RPMI8226 (cell line): ENCODE measurements at regions not wholly inside any gene's neighbourhood (a gene's known extent, or its start where the extent isn't known, plus 50 kb on each side); places are given as distances from the start of the nearest gene placed in this dataset.

Source experiments
- DNase-seq: peaks from one replicate; pipeline ENCODE4 v3.0.0-alpha.2; 2015

DNA sequence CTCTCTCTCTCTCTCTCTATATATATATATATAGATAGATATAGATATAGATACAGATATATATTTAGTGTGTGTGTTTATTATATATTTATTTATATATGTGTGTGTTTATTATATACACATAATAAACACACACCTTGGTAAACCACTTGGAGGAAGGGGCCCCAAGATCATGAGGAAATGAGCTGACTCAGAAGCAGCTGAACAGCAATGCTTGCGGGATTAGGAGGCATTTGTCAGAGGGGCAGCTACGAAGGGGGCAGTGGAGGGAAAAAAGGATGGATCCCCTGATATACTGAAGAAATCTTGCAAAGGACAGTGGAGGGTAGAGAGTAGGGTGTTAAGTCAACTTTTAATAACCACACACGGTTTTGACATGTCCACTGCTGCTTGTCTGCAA lies 120.0 kb upstream of the SORBS2 start:
- no peak for DNase-seq

DNA sequence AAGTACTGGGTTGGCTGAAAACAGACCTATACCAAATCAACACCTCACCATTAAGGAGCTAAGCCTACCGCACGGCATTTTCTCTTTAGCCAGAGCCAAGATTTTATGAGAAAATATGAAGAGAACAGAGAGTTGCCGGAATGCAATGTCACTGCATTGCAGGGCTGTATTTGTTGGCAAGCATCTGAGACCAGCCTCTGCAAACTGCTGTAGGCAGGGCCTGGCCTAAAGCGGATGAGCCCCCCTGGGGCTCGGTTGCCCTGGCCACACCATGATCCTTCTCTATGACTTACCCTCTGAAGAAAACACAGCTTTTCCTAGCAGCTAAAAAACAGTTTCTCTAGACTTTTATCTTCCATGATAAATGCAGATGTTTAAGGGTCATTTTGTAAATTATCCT lies 120.5 kb upstream of the SORBS2 start:
- DNase-seq = no peak

- no peak for DNase-seq
Measured at GRCh38 chr4:185933078-185933581, 121.1 kb upstream of the SORBS2 start.

- no peak for DNase-seq
Measured at GRCh38 chr4:185936650-185937376, 124.8 kb upstream of the SORBS2 start.

GRCh38 chr4:185938654-185939053 lies 126.7 kb upstream of the SORBS2 start:
- no peak for DNase-seq

- no peak for DNase-seq
Measured at GRCh38 chr4:185941461-185941860, 127.5 kb upstream of the TLR3 start.

DNA sequence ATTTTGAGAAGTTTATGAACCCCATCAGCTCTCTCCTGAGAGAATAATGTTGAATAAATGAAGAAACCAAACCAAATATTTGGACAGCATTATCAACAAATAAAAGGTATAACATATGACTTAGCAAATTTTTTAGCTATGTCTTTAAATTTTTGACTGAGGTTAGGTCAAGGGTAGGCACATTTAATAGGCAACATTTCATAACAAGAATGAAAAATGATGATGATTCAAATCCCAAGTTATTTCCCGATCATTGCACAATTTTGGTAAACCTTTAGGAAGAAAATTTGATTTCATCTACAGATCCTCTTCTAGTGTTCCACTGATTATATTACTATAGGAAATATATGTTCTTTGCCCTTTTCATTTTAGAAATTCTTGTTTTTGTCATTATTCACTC lies 123.7 kb upstream of the TLR3 start:
- no peak for DNase-seq

- DNase-seq = no peak
Measured at GRCh38 chr4:185945906-185946305, 123.0 kb upstream of the TLR3 start.

- DNase-seq = no peak
Measured at GRCh38 chr4:185950891-185951290, 118.1 kb upstream of the TLR3 start.

DNA sequence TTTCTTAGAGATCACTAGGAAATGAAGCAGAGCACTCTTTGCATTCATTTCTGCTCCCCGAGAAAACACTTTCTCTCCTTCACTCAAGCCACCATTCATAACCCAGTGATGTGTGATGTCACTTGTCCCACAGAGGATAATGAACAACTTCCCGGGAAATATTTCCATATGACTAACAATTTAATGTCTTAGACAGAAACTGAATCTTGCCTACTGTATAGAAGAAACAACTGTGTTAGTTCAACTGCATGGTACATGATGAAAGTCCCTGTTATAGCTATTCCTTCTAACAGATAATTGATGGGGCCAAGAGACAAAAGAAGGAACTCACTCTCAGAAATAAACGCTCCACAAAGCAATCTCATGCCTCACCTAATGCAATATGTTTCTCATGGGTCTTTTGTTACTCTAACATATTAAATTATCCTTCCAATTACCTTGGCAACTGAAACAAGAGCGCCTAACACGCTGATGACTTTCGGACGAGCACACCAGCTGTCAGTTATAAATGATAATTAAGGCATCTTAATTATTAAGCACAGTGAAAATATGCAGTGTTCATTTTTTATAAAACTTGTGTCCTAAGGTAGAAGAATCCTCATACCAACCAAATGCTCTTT lies 113.7 kb upstream of the TLR3 start:
- DNase-seq = no peak

DNA sequence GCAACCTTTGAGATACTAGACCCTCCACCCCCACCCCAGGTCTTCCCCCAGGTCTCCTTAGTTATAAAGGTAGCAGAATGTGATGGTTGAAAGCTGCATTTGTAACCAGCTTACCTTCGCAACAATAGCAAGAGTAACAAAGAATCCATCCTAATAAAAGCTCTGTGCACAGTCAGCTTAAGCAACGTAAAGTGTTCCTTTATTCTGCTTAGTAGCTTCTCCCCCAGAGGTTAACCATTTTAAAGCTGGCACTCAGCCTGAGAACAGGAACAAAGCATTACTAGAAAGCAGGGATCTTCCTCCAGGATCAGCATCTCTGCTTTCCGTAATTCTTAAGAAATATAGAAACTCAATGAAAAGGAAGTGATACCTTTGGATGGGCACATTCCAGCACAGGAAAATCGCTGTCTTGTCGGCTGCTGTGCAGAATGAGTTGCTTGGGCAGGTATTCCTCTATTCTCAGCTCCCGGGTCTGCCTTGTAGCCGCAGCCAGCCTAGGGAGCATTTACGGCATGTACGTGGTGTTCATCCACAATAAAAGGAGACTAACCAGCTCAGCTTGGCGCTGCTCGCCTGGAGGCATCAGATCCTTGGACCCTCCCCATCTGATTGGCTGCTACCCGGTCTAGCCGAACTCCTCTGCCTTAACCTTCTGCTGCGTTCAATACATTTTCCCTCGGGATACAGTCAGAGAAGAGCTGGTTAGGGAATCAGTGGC lies 113.0 kb upstream of the TLR3 start:
- DNase-seq = no peak

DNA sequence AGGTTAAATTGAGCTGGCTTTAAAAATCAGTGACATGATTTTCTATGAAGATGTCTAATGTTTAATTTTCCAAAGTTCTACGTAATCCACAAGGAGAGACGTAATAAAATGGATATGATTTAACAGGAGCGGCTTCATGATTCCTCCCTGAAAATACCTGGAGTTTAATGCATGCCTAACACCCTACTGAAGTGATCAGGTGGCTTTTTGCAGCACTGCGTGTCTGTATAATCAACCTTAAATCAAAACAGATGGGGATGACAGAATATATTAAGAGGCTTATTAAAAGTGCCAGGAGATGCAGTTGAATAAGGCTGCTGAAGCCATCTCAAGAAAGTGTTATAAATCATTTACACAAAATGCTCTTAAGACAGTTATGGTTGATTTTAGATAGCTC lies 112.4 kb upstream of the TLR3 start:
- no peak for DNase-seq

- no peak for DNase-seq
Measured at GRCh38 chr4:185958094-185958747, 110.7 kb upstream of the TLR3 start.

GRCh38 chr4:185965426-185966384 lies 103.3 kb upstream of the TLR3 start:
- DNase-seq = peak; percentile 5

- DNase-seq = no peak
Measured at GRCh38 chr4:185966549-185966948, 102.4 kb upstream of the TLR3 start.

DNA sequence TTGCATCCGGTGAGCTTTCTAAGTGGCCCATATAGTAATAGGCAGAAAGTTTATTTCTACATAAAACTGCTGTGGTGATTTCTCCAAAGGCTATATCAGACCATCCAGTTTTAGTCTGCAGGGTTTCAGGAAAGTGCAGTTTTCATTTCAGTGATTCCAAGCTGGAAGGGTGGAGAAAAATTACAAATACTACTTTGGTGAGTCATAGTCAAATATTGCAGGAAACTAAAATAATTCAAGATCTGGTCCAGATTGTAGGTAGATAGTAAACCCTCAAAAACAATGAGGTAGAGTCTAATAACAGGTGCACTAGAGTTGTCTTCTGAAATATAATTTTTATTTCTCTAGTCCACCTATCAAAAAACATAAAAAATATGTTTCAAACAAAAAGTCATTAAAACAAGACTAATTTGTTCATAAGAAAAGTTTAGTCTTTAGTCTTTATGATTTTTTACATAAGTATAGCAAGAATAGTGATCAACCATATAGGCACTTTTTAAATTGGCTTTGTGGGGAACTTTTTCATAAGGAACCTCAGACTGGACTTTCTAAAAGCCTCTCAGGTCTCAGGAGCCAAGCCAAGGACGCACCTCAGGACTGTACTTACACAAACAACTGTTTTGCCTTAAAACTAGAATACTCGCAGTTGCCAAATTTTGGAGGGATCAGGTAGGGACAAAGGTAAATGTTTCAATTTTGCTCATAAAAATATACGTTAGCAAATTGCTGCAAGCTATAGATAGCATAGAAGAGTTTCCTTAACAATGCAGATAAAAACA lies 101.8 kb upstream of the TLR3 start:
- no peak for DNase-seq

DNA sequence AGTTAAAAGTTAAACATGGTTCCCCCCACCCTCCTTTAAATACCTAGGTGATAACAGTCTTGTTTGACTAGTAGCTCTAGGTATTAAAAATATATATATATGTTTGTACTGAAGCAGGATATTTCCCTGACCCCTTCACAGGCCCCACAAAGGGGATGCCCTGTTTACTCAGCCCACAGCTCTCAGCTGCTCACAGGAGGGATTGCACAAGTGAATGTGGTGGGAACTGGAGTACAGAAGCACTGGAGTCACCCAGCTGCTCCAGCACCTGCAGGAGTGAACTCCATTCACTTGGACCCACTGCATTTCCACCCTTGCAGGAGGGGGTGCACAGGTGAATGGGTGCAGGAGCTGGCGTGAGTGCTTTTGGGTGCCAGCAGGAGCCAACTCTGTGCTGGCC lies 99.3 kb upstream of the TLR3 start:
- DNase-seq = no peak

GRCh38 chr4:185987961-185988627 lies 80.9 kb upstream of the TLR3 start:
- no peak for DNase-seq

DNA sequence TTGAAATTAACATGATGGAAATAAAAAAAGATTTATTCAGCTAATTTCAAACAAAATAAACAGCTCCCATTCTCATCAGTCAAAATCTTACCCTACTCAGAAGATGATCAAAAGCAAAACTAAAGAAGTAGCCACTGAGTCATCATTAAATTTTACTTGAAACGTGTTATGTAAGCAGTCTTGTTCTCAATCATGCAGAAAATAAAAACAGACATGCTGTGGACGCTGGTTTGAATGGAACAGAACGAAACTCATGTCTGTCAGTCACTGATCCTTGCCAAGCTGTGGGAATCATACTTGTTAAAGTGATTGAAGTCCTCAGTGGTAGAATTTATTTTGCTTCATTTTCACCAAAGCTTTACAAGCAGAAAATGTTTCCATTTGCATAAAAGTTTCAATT lies 77.2 kb upstream of the TLR3 start:
- DNase-seq = no peak

DNA sequence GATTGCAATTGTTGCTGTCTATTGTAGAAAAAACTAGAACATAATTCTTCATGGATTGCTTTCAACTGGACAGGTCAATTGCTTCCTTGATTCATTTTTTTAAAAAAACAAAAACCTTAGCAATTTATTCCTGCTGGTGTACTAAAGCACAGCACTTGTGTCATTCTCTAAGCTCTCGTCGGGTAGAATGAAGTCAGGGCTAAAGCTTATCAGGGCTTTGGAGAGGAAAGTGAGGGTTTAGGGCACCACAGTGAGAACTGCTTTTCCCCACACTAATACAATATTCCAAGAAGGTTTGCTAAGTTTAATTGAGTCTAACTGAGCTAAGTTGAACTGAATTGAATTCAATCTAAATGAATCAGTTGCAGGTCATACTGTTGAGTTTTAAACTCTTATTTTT lies 76.4 kb upstream of the TLR3 start:
- DNase-seq = no peak
